Liver (tissue), 3 donors: ENCODE measurements at regions not wholly inside any gene's neighbourhood (a gene's known extent, or its start where the extent isn't known, plus 50 kb on each side); places are given as distances from the start of the nearest gene placed in this dataset.

Source experiments
- CTCF ChIP-seq: fragments of 150-350 bp; IDR thresholded peaks from 2 replicates; pipeline ENCODE4 v1.5.1; 2017; ENCODE audit warnings: improper control_type of control experiment, low read depth, low read length; ENCODE audit not compliant: missing input control
- RAD21 ChIP-seq, 2 donors: IDR thresholded peaks; 2 replicates each; pipeline ENCODE4 v1.6.1; 2016; ENCODE audit warnings: antibody characterized with exemption in 2 of 2, mild to moderate bottlenecking in 2 of 2
- REST ChIP-seq: IDR thresholded peaks from 2 replicates; pipeline ENCODE4 v1.6.1; 2016; ENCODE audit warnings: antibody characterized with exemption, mild to moderate bottlenecking
- donor health status: healthy.
- donor health status: healthy.

GRCh38 chr22:49411236-49411635 lies 416.4 kb downstream of the BRD1 start:
- TF ChIP-seq REST (no peak), RAD21 (IDR thresholded peaks at IDR 0.05) (no peak), CTCF (no peak)
